ENCODE measurements at regions not wholly inside any gene's neighbourhood (a gene's known extent, or its start where the extent isn't known, plus 50 kb on each side); places are given as distances from the start of the nearest gene placed in this dataset.

DNA sequence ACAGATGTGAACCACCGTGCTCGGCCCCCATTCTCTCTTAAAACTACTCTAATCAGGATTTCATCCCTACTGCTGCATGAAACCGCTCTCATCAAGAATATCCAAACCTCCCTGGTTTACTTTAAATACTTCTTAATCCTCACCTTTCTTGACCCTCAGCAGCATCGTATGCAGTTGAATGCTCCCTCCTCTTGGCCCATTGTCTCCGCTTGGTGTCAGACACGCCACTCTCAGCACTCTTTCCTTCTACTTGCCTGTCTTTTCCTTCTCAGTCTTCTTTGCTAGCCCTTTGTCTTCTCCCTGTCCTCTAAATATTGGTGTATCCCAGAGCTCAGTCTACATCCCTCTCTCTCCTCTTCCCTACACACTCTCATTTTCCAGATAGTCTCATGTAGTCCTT lies 314.9 kb downstream of the MRPL39 start:
- ATAC-seq (no peak), DNase-seq (no peak)
- TF ChIP-seq CTCF (IDR thresholded peaks at IDR 0.05), result no peak
- H3K36me3 ChIP-seq (ENCODE audit: insufficient read depth in 1 of 2, low read depth in 1 of 2), result no peaks in the 10 kb centered on the region
- no peak overlapping the region for H3K27ac ChIP-seq
- no peaks in the 10 kb centered on the region for H3K27me3 ChIP-seq (ENCODE audit: insufficient read depth in 3 of 3, low read length in 2 of 3)
- H3K4me1 ChIP-seq, result no peaks in the 10 kb centered on the region
- intact Hi-C loops (cut with DNase I), result no loop called here
- 81 to 94% (median 88%) methylated on average over 6 of the region's 6 CpGs for WGBS, 3 donors
- H3K9me3 ChIP-seq, result no peaks in the 10 kb centered on the region
- H3K4me3 ChIP-seq, result no peak overlapping the region

DNA sequence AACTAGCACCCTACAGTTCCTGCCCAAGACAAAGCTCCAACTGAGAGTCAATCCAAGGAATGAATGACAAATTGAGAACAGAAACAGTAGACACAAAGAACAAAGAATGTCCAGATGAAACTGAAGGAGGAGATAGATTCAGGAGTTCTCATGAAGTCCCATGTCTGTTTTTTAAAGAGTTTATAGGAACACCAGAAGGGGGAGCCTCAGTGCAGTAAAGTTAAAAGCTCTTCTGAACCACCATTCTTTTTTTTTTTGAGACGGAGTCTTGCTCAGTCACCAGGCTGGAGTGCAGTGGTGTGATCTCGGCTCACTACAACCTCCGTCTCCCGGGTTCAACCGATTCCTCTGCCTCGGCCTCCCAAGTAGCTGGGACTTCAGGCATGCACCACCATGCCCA lies 323.6 kb downstream of the MRPL39 start:
- no peak overlapping the region for H3K4me3 ChIP-seq
- TF ChIP-seq CTCF (IDR thresholded peaks at IDR 0.05), result no peak
- ATAC-seq, result no peak
- H3K36me3 ChIP-seq (ENCODE audit: insufficient read depth in 1 of 2, low read depth in 1 of 2), result no peaks in the 10 kb centered on the region
- no peak for DNase-seq
- WGBS, 3 donors, result 65 to 69% (median 68%) methylated on average over 6 of the region's 6 CpGs
- no peak overlapping the region for H3K27ac ChIP-seq
- no peaks in the 10 kb centered on the region for H3K9me3 ChIP-seq
- intact Hi-C loops (cut with DNase I), result no loop called here
- no peaks in the 10 kb centered on the region for H3K27me3 ChIP-seq (ENCODE audit: insufficient read depth in 3 of 3, low read length in 2 of 3)
- H3K4me1 ChIP-seq, result no peaks in the 10 kb centered on the region

GRCh38 chr21:25281134-25281533 lies 326.1 kb downstream of the MRPL39 start:
- H3K4me1 ChIP-seq, result no peaks in the 10 kb centered on the region
- H3K27me3 ChIP-seq (ENCODE audit: insufficient read depth in 3 of 3, low read length in 2 of 3), result no peaks in the 10 kb centered on the region
- ATAC-seq (no peak), DNase-seq (no peak)
- no peaks in the 10 kb centered on the region for H3K9me3 ChIP-seq
- no peak for TF ChIP-seq CTCF (IDR thresholded peaks at IDR 0.05)
- H3K36me3 ChIP-seq (ENCODE audit: insufficient read depth in 1 of 2, low read depth in 1 of 2), result no peaks in the 10 kb centered on the region
- H3K27ac ChIP-seq, result no peak overlapping the region
- H3K4me3 ChIP-seq, result no peak overlapping the region
- intact Hi-C loops (cut with DNase I), result no loop called here

DNA sequence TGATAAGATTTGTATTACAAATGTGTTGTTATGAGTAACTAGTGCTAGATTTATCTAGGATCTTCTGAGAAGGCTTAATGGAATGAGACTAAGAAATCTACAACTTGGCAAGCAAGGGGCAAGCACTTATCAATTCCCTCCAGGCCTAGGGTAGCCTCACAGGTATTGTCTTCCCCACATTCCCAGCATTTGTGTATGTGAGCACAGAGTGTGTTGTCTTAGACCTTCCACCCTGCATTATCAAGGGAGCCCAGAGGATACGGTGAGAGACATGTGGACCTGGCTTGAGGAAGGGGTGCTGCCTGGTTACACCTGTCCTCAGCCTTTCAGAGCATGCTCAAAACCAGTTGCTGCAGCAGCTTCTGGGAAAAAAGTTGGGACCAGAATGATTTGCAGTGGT lies 327.2 kb downstream of the MRPL39 start:
- H3K36me3 ChIP-seq (ENCODE audit: insufficient read depth in 1 of 2, low read depth in 1 of 2), result no peaks in the 10 kb centered on the region
- 9 to 62% (median 51%) methylated on average over 1 of the region's 1 CpG for WGBS, 3 donors
- H3K27ac ChIP-seq, result no peak overlapping the region
- H3K4me3 ChIP-seq, result no peak overlapping the region
- intact Hi-C loops (cut with DNase I), result no loop called here
- no peak for TF ChIP-seq CTCF (IDR thresholded peaks at IDR 0.05)
- ATAC-seq, result no peak
- H3K4me1 ChIP-seq, result no peaks in the 10 kb centered on the region
- H3K27me3 ChIP-seq (ENCODE audit: insufficient read depth in 3 of 3, low read length in 2 of 3), result no peaks in the 10 kb centered on the region
- no peak for DNase-seq
- H3K9me3 ChIP-seq, result no peaks in the 10 kb centered on the region

- H3K27me3 ChIP-seq (ENCODE audit: insufficient read depth in 3 of 3, low read length in 2 of 3), result no peaks in the 10 kb centered on the region
- DNase-seq (no peak), ATAC-seq (no peak)
- H3K4me3 ChIP-seq, result no peak overlapping the region
- WGBS, 3 donors, result 55 to 59% (median 59%) methylated on average over 1 of the region's 1 CpG
- no peak overlapping the region for H3K27ac ChIP-seq
- no peaks in the 10 kb centered on the region for H3K9me3 ChIP-seq
- no peak for TF ChIP-seq CTCF (IDR thresholded peaks at IDR 0.05)
- no peaks in the 10 kb centered on the region for H3K36me3 ChIP-seq (ENCODE audit: insufficient read depth in 1 of 2, low read depth in 1 of 2)
- no peaks in the 10 kb centered on the region for H3K4me1 ChIP-seq
- intact Hi-C loops (cut with DNase I), result no loop called here
These were observed 333.3 kb downstream of the MRPL39 start for GRCh38 chr21:25273959-25274358.

Measured in psoas muscle (tissue), 7 donors.